ENCODE measurements at regions not wholly inside any gene's neighbourhood (a gene's known extent, or its start where the extent isn't known, plus 50 kb on each side); places are given as distances from the start of the nearest gene placed in this dataset.

GRCh38 chr11:15485432-15485831 is 370.7 kb downstream of the INSC start:
- TF ChIP-seq CTCF (IDR thresholded peaks at IDR 0.05) = no peak
- no peak for TF ChIP-seq POLR2A (IDR thresholded peaks at IDR 0.05)

Measured in right lobe of liver (tissue), 4 donors.